Mesodermal cell (in vitro differentiated cells): ENCODE measurements at regions not wholly inside any gene's neighbourhood (a gene's known extent, or its start where the extent isn't known, plus 50 kb on each side); places are given as distances from the start of the nearest gene placed in this dataset.

Experiments used
- H3K27ac ChIP-seq: 2 replicates; pipeline ENCODE4 v1.7.0; 2013; ENCODE audit warnings: mild to moderate bottlenecking, low read depth, low read length, moderate library complexity; ENCODE audit not compliant: severe bottlenecking
- H3K36me3 ChIP-seq: 2 replicates; pipeline ENCODE4 v1.7.1; 2013; ENCODE audit warnings: mild to moderate bottlenecking, low read length, moderate library complexity; ENCODE audit not compliant: control insufficient read depth, insufficient read depth
- H3K4me1 ChIP-seq: one replicate; pipeline ENCODE4 v1.7.1; 2013; ENCODE audit warnings: mild to moderate bottlenecking, low read length; ENCODE audit not compliant: insufficient read depth, control insufficient read depth, poor library complexity, severe bottlenecking
- H3K4me3 ChIP-seq: 2 replicates; pipeline ENCODE4 v1.7.0; 2013; ENCODE audit warnings: low read length, control low read depth, mild to moderate bottlenecking; ENCODE audit not compliant: insufficient read depth, poor library complexity, severe bottlenecking; ENCODE audit errors: extremely low read depth
- H3K9me3 ChIP-seq: 2 replicates; pipeline ENCODE4 v1.7.1; 2013; ENCODE audit warnings: mild to moderate bottlenecking, low read length, moderate library complexity; ENCODE audit not compliant: control insufficient read depth
- WGBS, 2 experiments: methylation state at CpG; one replicate each; pipeline ENCODE4 v1.1.5; 2013; ENCODE audit warnings: missing lambda C conversion rate in 2 of 2; ENCODE audit not compliant: insufficient coverage in 2 of 2; 5-methylcytosine and 5-hydroxymethylcytosine counted together

- no peak overlapping the region for H3K4me3 ChIP-seq
- no peaks in the 10 kb centered on the region for H3K4me1 ChIP-seq
- no CpG with 5 or more reads among the region's 5 CpGs for WGBS, 2 experiments
- H3K27ac ChIP-seq = no peak overlapping the region
- H3K36me3 ChIP-seq = no peaks in the 10 kb centered on the region
- H3K9me3 ChIP-seq = no peaks in the 10 kb centered on the region
Measured at GRCh38 chr6:62740596-62740995, 454.6 kb upstream of the KHDRBS2 start.

GRCh38 chr6:62740171-62740570 is 454.1 kb upstream of the KHDRBS2 start:
- Histone ChIP-seq H3K27ac (no peak overlapping the region), H3K36me3 (no peaks in the 10 kb centered on the region), H3K9me3 (no peaks in the 10 kb centered on the region), H3K4me3 (no peak overlapping the region), H3K4me1 (no peaks in the 10 kb centered on the region)
- WGBS, 2 experiments = 79 to 83% methylated on average over 2 of the region's 2 CpGs

- Histone ChIP-seq H3K9me3 (no peaks in the 10 kb centered on the region), H3K4me3 (no peak overlapping the region), H3K36me3 (no peaks in the 10 kb centered on the region), H3K4me1 (no peaks in the 10 kb centered on the region), H3K27ac (no peak overlapping the region)
- WGBS, 2 experiments = no CpG with 5 or more reads among the region's 2 CpGs
Measured at GRCh38 chr6:62737792-62738191, 451.8 kb upstream of the KHDRBS2 start.

- no peaks in the 10 kb centered on the region for H3K36me3 ChIP-seq
- whole genome bisulfite sequencing, 2 experiments = 83% methylated on average over 2 of the region's 2 CpGs; no CpG with 5 or more reads in 1 of the 2 experiments
- H3K27ac ChIP-seq = no peak overlapping the region
- no peaks in the 10 kb centered on the region for H3K9me3 ChIP-seq
- H3K4me1 ChIP-seq = no peaks in the 10 kb centered on the region
- no peak overlapping the region for H3K4me3 ChIP-seq
Measured at GRCh38 chr6:62721408-62721807, 435.4 kb upstream of the KHDRBS2 start.

- Histone ChIP-seq H3K4me1 (no peaks in the 10 kb centered on the region), H3K4me3 (no peak overlapping the region), H3K36me3 (no peaks in the 10 kb centered on the region), H3K9me3 (no peaks in the 10 kb centered on the region), H3K27ac (no peak overlapping the region)
- no CpG with 5 or more reads among the region's 3 CpGs for WGBS, 2 experiments
Measured at GRCh38 chr6:62716719-62717118, 430.7 kb upstream of the KHDRBS2 start.

- H3K36me3 ChIP-seq = no peaks in the 10 kb centered on the region
- no peaks in the 10 kb centered on the region for H3K9me3 ChIP-seq
- H3K27ac ChIP-seq = no peak overlapping the region
- H3K4me1 ChIP-seq = no peaks in the 10 kb centered on the region
- H3K4me3 ChIP-seq = no peak overlapping the region
Measured at GRCh38 chr6:62714112-62714511, 428.1 kb upstream of the KHDRBS2 start.

- Histone ChIP-seq H3K9me3 (no peaks in the 10 kb centered on the region), H3K27ac (no peak overlapping the region), H3K4me1 (no peaks in the 10 kb centered on the region), H3K4me3 (no peak overlapping the region), H3K36me3 (no peaks in the 10 kb centered on the region)
- WGBS, 2 experiments = no CpG with 5 or more reads among the region's 1 CpG
Measured at GRCh38 chr6:62711750-62712149, 425.7 kb upstream of the KHDRBS2 start.

- no CpG with 5 or more reads among the region's 1 CpG for whole genome bisulfite sequencing, 2 experiments
- H3K9me3 ChIP-seq = no peaks in the 10 kb centered on the region
- no peak overlapping the region for H3K27ac ChIP-seq
- no peaks in the 10 kb centered on the region for H3K4me1 ChIP-seq
- H3K4me3 ChIP-seq = no peak overlapping the region
- H3K36me3 ChIP-seq = no peaks in the 10 kb centered on the region
Measured at GRCh38 chr6:62707914-62708313, 421.9 kb upstream of the KHDRBS2 start.

GRCh38 chr6:62707156-62707555 is 421.1 kb upstream of the KHDRBS2 start:
- H3K36me3 ChIP-seq = no peaks in the 10 kb centered on the region
- no peaks in the 10 kb centered on the region for H3K4me1 ChIP-seq
- H3K9me3 ChIP-seq = no peaks in the 10 kb centered on the region
- no peak overlapping the region for H3K4me3 ChIP-seq
- WGBS, 2 experiments = no CpG with 5 or more reads among the region's 1 CpG
- H3K27ac ChIP-seq = no peak overlapping the region

GRCh38 chr6:62683063-62683462 is 397.0 kb upstream of the KHDRBS2 start:
- Histone ChIP-seq H3K4me1 (no peaks in the 10 kb centered on the region), H3K4me3 (no peak overlapping the region), H3K36me3 (no peaks in the 10 kb centered on the region), H3K9me3 (peaks cover 3% of the 10 kb centered on the region), H3K27ac (no peak overlapping the region)
- 86% methylated on average over 2 of the region's 4 CpGs; no CpG with 5 or more reads in 1 of the 2 experiments for WGBS, 2 experiments

- Histone ChIP-seq H3K4me1 (no peaks in the 10 kb centered on the region), H3K27ac (no peak overlapping the region)
- no CpG with 5 or more reads among the region's 1 CpG for WGBS, 2 experiments
Measured at GRCh38 chr6:62681108-62681507, 395.1 kb upstream of the KHDRBS2 start.

GRCh38 chr6:62672989-62673388 is 387.0 kb upstream of the KHDRBS2 start:
- Histone ChIP-seq H3K4me1 (no peaks in the 10 kb centered on the region), H3K36me3 (no peaks in the 10 kb centered on the region), H3K9me3 (no peaks in the 10 kb centered on the region), H3K4me3 (no peak overlapping the region), H3K27ac (no peak overlapping the region)

More at GRCh38 chr6:62681108-62681507, 395.1 kb upstream of the KHDRBS2 start:
- H3K4me3 ChIP-seq = no peak overlapping the region
- H3K36me3 ChIP-seq = no peaks in the 10 kb centered on the region
- peaks cover 3% of the 10 kb centered on the region for H3K9me3 ChIP-seq
